NT2/D1 (cell line): ENCODE measurements at regions not wholly inside any gene's neighbourhood (a gene's known extent, or its start where the extent isn't known, plus 50 kb on each side); places are given as distances from the start of the nearest gene placed in this dataset.

Source experiments
- DNase-seq: peaks from one replicate; pipeline ENCODE4 v3.0.0-alpha.2; 2011; ENCODE audit warnings: low read depth, low spot score
- H3K27me3 ChIP-seq: 2 replicates; pipeline ENCODE4 v1.6.0; 2011; ENCODE audit warnings: mild to moderate bottlenecking; ENCODE audit not compliant: insufficient read length, insufficient read depth
- H3K36me3 ChIP-seq: 2 replicates; pipeline ENCODE4 v1.6.1; 2011; ENCODE audit warnings: mild to moderate bottlenecking, low read length, mixed read lengths; ENCODE audit not compliant: insufficient read depth, insufficient read length
- H3K4me1 ChIP-seq: 2 replicates; pipeline ENCODE4 v1.5.1; 2011; ENCODE audit not compliant: insufficient read depth, insufficient read length
- H3K4me3 ChIP-seq: 2 replicates; pipeline ENCODE4 v1.5.1; 2011; ENCODE audit warnings: low read depth; ENCODE audit not compliant: insufficient read length
- H3K9ac ChIP-seq: 2 replicates; pipeline ENCODE4 v1.6.0; 2011; ENCODE audit warnings: low read depth; ENCODE audit not compliant: insufficient read length
- H3K9me3 ChIP-seq: 2 replicates; pipeline ENCODE4 v1.5.1; 2011; ENCODE audit warnings: mild to moderate bottlenecking, low read length; ENCODE audit not compliant: insufficient read depth
- SUZ12 ChIP-seq: IDR thresholded peaks from 2 replicates; pipeline ENCODE4 v1.6.1; 2011; ENCODE audit not compliant: insufficient read length, insufficient read depth; ENCODE audit errors: extremely low read depth
- YY1 ChIP-seq: IDR thresholded peaks from 2 replicates; pipeline ENCODE4 v1.6.1; 2011; ENCODE audit not compliant: insufficient read length, insufficient read depth
- ZNF274 ChIP-seq: IDR thresholded peaks from 2 replicates; pipeline ENCODE4 v1.6.1; 2011; ENCODE audit warnings: mild to moderate bottlenecking, low read depth, low read length

- no peak overlapping the region for H3K4me3 ChIP-seq
- H3K9me3 ChIP-seq, result no peaks in the 10 kb centered on the region
- no peak for DNase-seq
- no peaks in the 10 kb centered on the region for H3K27me3 ChIP-seq
- TF ChIP-seq SUZ12, result no peak
- no peaks in the 10 kb centered on the region for H3K36me3 ChIP-seq
- no peak overlapping the region for H3K9ac ChIP-seq
- no peaks in the 10 kb centered on the region for H3K4me1 ChIP-seq
Observed at GRCh38 chr3:81040107-81040506, 721.3 kb downstream of the GBE1 start.

- Histone ChIP-seq H3K4me3 (no peak overlapping the region), H3K4me1 (no peaks in the 10 kb centered on the region), H3K9me3 (no peaks in the 10 kb centered on the region), H3K27me3 (no peaks in the 10 kb centered on the region), H3K9ac (no peak overlapping the region), H3K36me3 (no peaks in the 10 kb centered on the region)
- TF ChIP-seq ZNF274 (no peak), SUZ12 (no peak), YY1 (no peak)
- no peak for DNase-seq
Observed at GRCh38 chr3:81033684-81034083, 727.8 kb downstream of the GBE1 start.

- H3K9ac ChIP-seq, result no peak overlapping the region
- H3K27me3 ChIP-seq, result no peaks in the 10 kb centered on the region
- no peaks in the 10 kb centered on the region for H3K9me3 ChIP-seq
- no peak for DNase-seq
- no peaks in the 10 kb centered on the region for H3K36me3 ChIP-seq
- no peaks in the 10 kb centered on the region for H3K4me1 ChIP-seq
- no peak for TF ChIP-seq YY1
- TF ChIP-seq ZNF274, result no peak
- no peak for TF ChIP-seq SUZ12
- no peak overlapping the region for H3K4me3 ChIP-seq
Observed at GRCh38 chr3:81033185-81033584, 728.3 kb downstream of the GBE1 start.

GRCh38 chr3:81029861-81030260 is 731.6 kb downstream of the GBE1 start:
- no peaks in the 10 kb centered on the region for H3K9me3 ChIP-seq
- H3K9ac ChIP-seq, result no peak overlapping the region
- no peaks in the 10 kb centered on the region for H3K36me3 ChIP-seq
- H3K4me1 ChIP-seq, result no peaks in the 10 kb centered on the region
- no peaks in the 10 kb centered on the region for H3K27me3 ChIP-seq
- DNase-seq, result no peak
- H3K4me3 ChIP-seq, result no peak overlapping the region
- no peak for TF ChIP-seq SUZ12
- TF ChIP-seq YY1, result no peak
- TF ChIP-seq ZNF274, result no peak

- TF ChIP-seq YY1 (no peak), ZNF274 (no peak), SUZ12 (no peak)
Observed at GRCh38 chr3:81027344-81027743, 734.1 kb downstream of the GBE1 start.

GRCh38 chr3:81024560-81024959 is 736.9 kb downstream of the GBE1 start:
- Histone ChIP-seq H3K4me1 (no peaks in the 10 kb centered on the region), H3K9me3 (no peaks in the 10 kb centered on the region), H3K9ac (no peak overlapping the region), H3K36me3 (no peaks in the 10 kb centered on the region), H3K27me3 (no peaks in the 10 kb centered on the region), H3K4me3 (no peak overlapping the region)
- TF ChIP-seq YY1, result no peak
- no peak for TF ChIP-seq SUZ12
- TF ChIP-seq ZNF274, result no peak
- no peak for DNase-seq

More at GRCh38 chr3:81027344-81027743, 734.1 kb downstream of the GBE1 start:
- DNase-seq, result no peak
- no peaks in the 10 kb centered on the region for H3K27me3 ChIP-seq
- no peak overlapping the region for H3K9ac ChIP-seq
- H3K9me3 ChIP-seq, result no peaks in the 10 kb centered on the region
- H3K4me3 ChIP-seq, result no peak overlapping the region
- no peaks in the 10 kb centered on the region for H3K4me1 ChIP-seq
- H3K36me3 ChIP-seq, result no peaks in the 10 kb centered on the region

- Histone ChIP-seq H3K9me3 (no peaks in the 10 kb centered on the region), H3K27me3 (no peaks in the 10 kb centered on the region), H3K36me3 (no peaks in the 10 kb centered on the region), H3K9ac (no peak overlapping the region), H3K4me3 (no peak overlapping the region), H3K4me1 (no peaks in the 10 kb centered on the region)
- TF ChIP-seq SUZ12 (no peak), ZNF274 (no peak), YY1 (no peak)
- DNase-seq, result no peak
Observed at GRCh38 chr3:81022339-81022738, 739.1 kb downstream of the GBE1 start.

- Histone ChIP-seq H3K4me3 (no peak overlapping the region), H3K9ac (no peak overlapping the region), H3K9me3 (peaks cover 10% of the 10 kb centered on the region; the same call in 1 of the 2 replicates), H3K36me3 (no peaks in the 10 kb centered on the region), H3K4me1 (no peaks in the 10 kb centered on the region), H3K27me3 (no peaks in the 10 kb centered on the region)
- TF ChIP-seq YY1 (no peak), ZNF274 (no peak), SUZ12 (no peak)
- no peak for DNase-seq
Observed at GRCh38 chr3:81013360-81013759, 748.1 kb downstream of the GBE1 start.
